ENCODE measurements at regions not wholly inside any gene's neighbourhood (a gene's known extent, or its start where the extent isn't known, plus 50 kb on each side); places are given as distances from the start of the nearest gene placed in this dataset.

DNA sequence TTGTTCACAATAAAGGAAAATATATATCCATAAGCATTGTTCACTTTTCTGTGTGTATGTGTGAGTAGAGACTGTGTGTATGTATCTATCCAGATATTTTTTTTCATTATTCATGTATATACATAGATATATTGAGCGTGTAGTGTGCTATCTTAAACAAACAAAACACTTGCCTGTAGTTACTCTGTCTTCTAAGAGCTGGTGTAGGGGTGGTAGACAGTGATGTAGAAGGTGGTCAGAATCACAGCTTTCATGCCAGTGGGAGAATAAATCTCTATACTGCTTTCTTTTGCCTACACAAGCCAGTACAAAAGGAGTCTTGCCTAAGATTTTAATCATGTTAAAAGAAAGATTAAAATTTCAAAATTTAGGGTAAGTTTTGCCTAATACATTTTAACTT, 122.0 kb downstream of the UCHL5 start:
- POLR2A ChIA-PET (ENCODE audit: low non-redundant PET) = no interaction called here

GRCh38 chr1:192939440-192939839, 119.7 kb downstream of the UCHL5 start:
- ChIA-PET CTCF (no interaction called here), POLR2A (ENCODE audit: low non-redundant PET) (no interaction called here)
- Histone ChIP-seq H3K27ac (ENCODE audit: low read depth, low read length, poor library complexity, severe bottlenecking) (no peak overlapping the region), H3K36me3 (ENCODE audit: insufficient read depth, low read length, poor library complexity, severe bottlenecking) (no peaks in the 10 kb centered on the region), H3K4me3 (ENCODE audit: low read depth, low read length, poor library complexity, severe bottlenecking) (no peak overlapping the region), H3K9me3 (ENCODE audit: low read depth, low read length, poor library complexity, severe bottlenecking) (no peaks in the 10 kb centered on the region), H3K4me1 (ENCODE audit: insufficient read depth, low read length, poor library complexity, severe bottlenecking) (no peaks in the 10 kb centered on the region), H3K27me3 (replicated peaks; ENCODE audit: insufficient read depth, low read depth, low read length, poor library complexity) (no peaks in the 10 kb centered on the region)
- no TSS peak for BruUV-seq (replicated peaks)
- no peak for DNase-seq (ENCODE audit: low spot score)
- TF ChIP-seq CTCF (conservative IDR thresholded peaks at IDR 0.05; ENCODE audit: low read depth, low read length) (no peak), EZH2 (IDR thresholded peaks at IDR 0.05; ENCODE audit: borderline replicate concordance, low read depth, low read length, poor library complexity, severe bottlenecking) (no peak)
- intact Hi-C loops (cut with micrococcal nuclease; ENCODE audit: unreplicated experiment) = no loop called here

More for the DNA sequence above, 122.0 kb downstream of the UCHL5 start:
- no peaks in the 10 kb centered on the region for H3K27me3 ChIP-seq (replicated peaks; ENCODE audit: insufficient read depth, low read depth, low read length, poor library complexity)
- no peak for DNase-seq (ENCODE audit: low spot score)
- BruUV-seq (replicated peaks) = no TSS peak
- H3K36me3 ChIP-seq (ENCODE audit: insufficient read depth, low read length, poor library complexity, severe bottlenecking) = no peaks in the 10 kb centered on the region
- no peak for TF ChIP-seq CTCF (conservative IDR thresholded peaks at IDR 0.05; ENCODE audit: low read depth, low read length)
- no peak for TF ChIP-seq EZH2 (IDR thresholded peaks at IDR 0.05; ENCODE audit: borderline replicate concordance, low read depth, low read length, poor library complexity, severe bottlenecking)
- H3K4me3 ChIP-seq (ENCODE audit: low read depth, low read length, poor library complexity, severe bottlenecking) = no peak overlapping the region
- CTCF ChIA-PET = no interaction called here
- no peaks in the 10 kb centered on the region for H3K4me1 ChIP-seq (ENCODE audit: insufficient read depth, low read length, poor library complexity, severe bottlenecking)
- H3K9me3 ChIP-seq (ENCODE audit: low read depth, low read length, poor library complexity, severe bottlenecking) = no peaks in the 10 kb centered on the region
- H3K27ac ChIP-seq (ENCODE audit: low read depth, low read length, poor library complexity, severe bottlenecking) = no peak overlapping the region
- intact Hi-C loops (cut with micrococcal nuclease; ENCODE audit: unreplicated experiment) = no loop called here

- Histone ChIP-seq H3K36me3 (ENCODE audit: insufficient read depth, low read length, poor library complexity, severe bottlenecking) (no peaks in the 10 kb centered on the region), H3K27ac (ENCODE audit: low read depth, low read length, poor library complexity, severe bottlenecking) (no peak overlapping the region), H3K9me3 (ENCODE audit: low read depth, low read length, poor library complexity, severe bottlenecking) (no peaks in the 10 kb centered on the region), H3K27me3 (replicated peaks; ENCODE audit: insufficient read depth, low read depth, low read length, poor library complexity) (no peaks in the 10 kb centered on the region), H3K4me3 (ENCODE audit: low read depth, low read length, poor library complexity, severe bottlenecking) (no peak overlapping the region), H3K4me1 (ENCODE audit: insufficient read depth, low read length, poor library complexity, severe bottlenecking) (no peaks in the 10 kb centered on the region)
- POLR2A ChIA-PET (ENCODE audit: low non-redundant PET) = no interaction called here
- no TSS peak for BruUV-seq (replicated peaks)
- intact Hi-C loops (cut with micrococcal nuclease; ENCODE audit: unreplicated experiment) = no loop called here
- CTCF ChIA-PET = no interaction called here
- TF ChIP-seq CTCF (conservative IDR thresholded peaks at IDR 0.05; ENCODE audit: low read depth, low read length) = no peak
- no peak for TF ChIP-seq EZH2 (IDR thresholded peaks at IDR 0.05; ENCODE audit: borderline replicate concordance, low read depth, low read length, poor library complexity, severe bottlenecking)
- no peak for DNase-seq (ENCODE audit: low spot score)
Observed at GRCh38 chr1:192940658-192941057, 118.5 kb downstream of the UCHL5 start.
